Heart left ventricle (tissue), 16 donors: ENCODE measurements at regions not wholly inside any gene's neighbourhood (a gene's known extent, or its start where the extent isn't known, plus 50 kb on each side); places are given as distances from the start of the nearest gene placed in this dataset.

ENCODE experiments used
- ATAC-seq, 4 donors: fragments of 200-7000 bp; cut with Tn5 transposase; one replicate each; pipeline ENCODE4 v1.9.1; 2020 to 2022; ENCODE audit warnings: moderate library complexity in 4 of 4, mild to moderate bottlenecking in 3 of 4, moderate number of reproducible peaks in 1 of 4
- DNase-seq, 5 donors: peaks; one replicate each; pipeline ENCODE4 v3.0.0-alpha.2; 2020
- H3K27ac ChIP-seq, 12 donors: fragments of 200-600 bp; sonication (generic) in 4 of 12; one replicate each; pipeline versions ENCODE4 v1.5.0 to v1.8.0; 2016 to 2022; ENCODE audit warnings: mild to moderate bottlenecking in 2 of 12
- H3K27me3 ChIP-seq, 9 donors: fragments of 200-600 bp; sonication (generic) in 2 of 9; one replicate each; pipeline versions ENCODE4 v1.5.1 to v1.8.0; 2016 to 2022; ENCODE audit warnings: mild to moderate bottlenecking in 3 of 9
- H3K36me3 ChIP-seq, 9 donors: fragments of 200-600 bp; sonication (generic) in 2 of 9; one replicate each; pipeline versions ENCODE4 v1.5.0 to v1.8.0; 2018 to 2022; ENCODE audit warnings: mild to moderate bottlenecking in 2 of 9
- H3K4me1 ChIP-seq, 12 donors: fragments of 200-600 bp; sonication (generic) in 4 of 12; one replicate each; pipeline versions ENCODE4 v1.5.0 to v1.8.0; 2016 to 2022; ENCODE audit warnings: mild to moderate bottlenecking in 3 of 12
- H3K4me3 ChIP-seq, 12 donors: fragments of 200-600 bp; sonication (generic) in 4 of 12; one replicate each; pipeline versions ENCODE4 v1.5.0 to v1.8.0; 2017 to 2022; ENCODE audit warnings: mild to moderate bottlenecking in 9 of 12, moderate library complexity in 4 of 12
- H3K9me3 ChIP-seq, 12 donors: fragments of 200-600 bp; sonication (generic) in 4 of 12; one replicate each; pipeline versions ENCODE4 v1.5.0 to v1.8.0; 2016 to 2022; ENCODE audit warnings: mild to moderate bottlenecking in 1 of 12
- POLR2A ChIP-seq, 2 donors: fragments of 450-650 bp; IDR thresholded peaks; one replicate each; pipeline ENCODE4 v1.6.1; 2017; ENCODE audit warnings: antibody characterized with exemption in 2 of 2, mild to moderate bottlenecking in 2 of 2, moderate library complexity in 2 of 2
- WGBS, 4 donors: extraction: QIAGEN DNeasy Blood & Tissue Kit in 2 of 4; methylation state at CpG; one replicate each; pipeline versions ENCODE4 v1.1.5 to v1.1.7; 2013 to 2018; 5-methylcytosine and 5-hydroxymethylcytosine counted together
- intact Hi-C, 10 donors: fragments of 100-400 bp; cut with DNase I; formaldehyde crosslinking; loops; one replicate each; pipeline versions ENCODE4 v1.11.1 to v1.14.2; 2022
- TF ChIP-seq, protein P1 (sequence below), 12 donors: fragments of 200-600 bp; sonication (generic) in 4 of 12; IDR thresholded peaks; one replicate each; pipeline versions ENCODE4 v1.5.0 to v1.8.0; 2018 to 2022; ENCODE audit warnings: antibody characterized with exemption in 12 of 12, mild to moderate bottlenecking in 5 of 12
- donor health status: ischemic (EF 13 %, LVEDD 7.1; RV severe dilation, severe dysfunction).
- donor health status: healthy with polysubstance abuse.
- donor health status: DM: no; HTN: yes; CAD: no.
- donor health status: DM: no; HTN: no; CAD: no.
- donor health status: ischemic (EF 25% LVEDD 6.9; RV normal size, moderate dysfunction).
- donor health status: ischemic (EF 25% LVEDD 5.7; RV mildly dilated, moderate dysfunction).
- donor health status: healthy.
- donor health status: DM: yes; HTN: yes; CAD: no.
- donor health status: ischemic (EF 35%, LVEDD 5.7; RV mildly dilated, moderate dysfunction).
- donor health status: nonischemic (EF 11% LVEDD 7.7; RV severe dilation, severe dysfunction).
- donor health status: DM: yes; HTN: yes; CAD: no.
- donor health status: PGD.
- donor health status: ischemic (EF 29% LVEDD 5.4; RV normal size, mild dysfunction).
- donor health status: nonischemic (EF 23%, LVEDD 6.1; RV moderate dilation, normal function).

DNA sequence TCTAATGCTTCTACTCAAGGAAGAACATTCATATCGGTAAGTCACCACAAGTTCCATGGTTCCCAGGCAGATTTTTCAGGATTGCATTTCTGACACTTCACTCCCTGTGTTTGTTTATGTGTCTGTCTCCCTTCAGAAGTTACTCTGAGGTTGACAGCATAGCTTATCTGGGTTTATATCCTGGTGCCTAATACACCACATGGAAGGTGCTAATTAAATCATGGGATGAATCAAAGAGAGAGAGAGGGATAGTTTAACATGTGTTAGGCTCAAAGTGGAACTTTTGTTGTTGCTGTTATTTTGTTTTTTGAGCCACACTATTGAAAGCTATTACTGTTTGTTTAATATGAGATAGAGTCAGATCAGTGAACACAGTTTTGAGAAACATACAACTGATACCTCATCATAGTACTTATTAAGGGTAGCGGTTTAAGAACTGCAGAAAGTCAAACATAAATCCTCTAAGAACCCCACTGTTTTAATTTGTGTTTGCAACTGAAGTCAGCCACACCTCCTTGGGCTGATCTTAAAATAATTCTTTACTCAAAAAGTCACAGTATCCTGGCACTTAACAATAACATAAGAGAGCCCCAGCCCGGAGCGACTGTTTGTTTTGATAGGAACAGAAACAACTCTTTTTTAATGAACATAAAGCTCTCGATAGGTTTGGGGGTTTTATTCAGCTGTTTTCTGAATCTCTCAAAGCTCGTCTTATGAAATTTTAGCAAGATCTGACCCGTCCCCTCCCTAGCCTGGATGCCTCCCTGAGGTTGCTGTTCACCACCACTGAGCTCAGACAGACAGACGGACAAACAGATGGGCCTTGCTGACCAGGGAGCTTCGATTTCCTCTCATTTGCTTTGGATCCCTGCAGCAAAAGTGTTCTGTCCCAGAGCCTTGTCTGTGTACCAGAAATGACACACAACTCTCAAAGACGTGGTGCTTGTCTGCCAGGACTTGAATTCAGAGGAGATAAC, 98.3 kb upstream of the MYOCD start:
- Histone ChIP-seq H3K9me3 (no peaks in the 10 kb centered on the region), H3K27ac (peak overlapping the region in 4 of 12 donors; percentile 22 to 46 (median 34)), H3K27me3 (no peaks in the 10 kb centered on the region), H3K4me3 (no peak overlapping the region), H3K4me1 (peaks cover 0 to 24% (median 4%) of the 10 kb centered on the region in 12 donors), H3K36me3 (no peaks in the 10 kb centered on the region)
- TF ChIP-seq, protein P1, sequence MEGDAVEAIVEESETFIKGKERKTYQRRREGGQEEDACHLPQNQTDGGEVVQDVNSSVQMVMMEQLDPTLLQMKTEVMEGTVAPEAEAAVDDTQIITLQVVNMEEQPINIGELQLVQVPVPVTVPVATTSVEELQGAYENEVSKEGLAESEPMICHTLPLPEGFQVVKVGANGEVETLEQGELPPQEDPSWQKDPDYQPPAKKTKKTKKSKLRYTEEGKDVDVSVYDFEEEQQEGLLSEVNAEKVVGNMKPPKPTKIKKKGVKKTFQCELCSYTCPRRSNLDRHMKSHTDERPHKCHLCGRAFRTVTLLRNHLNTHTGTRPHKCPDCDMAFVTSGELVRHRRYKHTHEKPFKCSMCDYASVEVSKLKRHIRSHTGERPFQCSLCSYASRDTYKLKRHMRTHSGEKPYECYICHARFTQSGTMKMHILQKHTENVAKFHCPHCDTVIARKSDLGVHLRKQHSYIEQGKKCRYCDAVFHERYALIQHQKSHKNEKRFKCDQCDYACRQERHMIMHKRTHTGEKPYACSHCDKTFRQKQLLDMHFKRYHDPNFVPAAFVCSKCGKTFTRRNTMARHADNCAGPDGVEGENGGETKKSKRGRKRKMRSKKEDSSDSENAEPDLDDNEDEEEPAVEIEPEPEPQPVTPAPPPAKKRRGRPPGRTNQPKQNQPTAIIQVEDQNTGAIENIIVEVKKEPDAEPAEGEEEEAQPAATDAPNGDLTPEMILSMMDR (IDR thresholded peaks at IDR 0.05): no peak
- no peak for TF ChIP-seq POLR2A (IDR thresholded peaks at IDR 0.05)
- WGBS, 4 donors: 38 to 61% (median 41%) methylated on average over 10 of the region's 10 CpGs
- intact Hi-C loops: no loop called here
- ATAC-seq: peak in 3 of 4 donors; percentile 18 to 29 (median 24)
- no peak for DNase-seq

DNA sequence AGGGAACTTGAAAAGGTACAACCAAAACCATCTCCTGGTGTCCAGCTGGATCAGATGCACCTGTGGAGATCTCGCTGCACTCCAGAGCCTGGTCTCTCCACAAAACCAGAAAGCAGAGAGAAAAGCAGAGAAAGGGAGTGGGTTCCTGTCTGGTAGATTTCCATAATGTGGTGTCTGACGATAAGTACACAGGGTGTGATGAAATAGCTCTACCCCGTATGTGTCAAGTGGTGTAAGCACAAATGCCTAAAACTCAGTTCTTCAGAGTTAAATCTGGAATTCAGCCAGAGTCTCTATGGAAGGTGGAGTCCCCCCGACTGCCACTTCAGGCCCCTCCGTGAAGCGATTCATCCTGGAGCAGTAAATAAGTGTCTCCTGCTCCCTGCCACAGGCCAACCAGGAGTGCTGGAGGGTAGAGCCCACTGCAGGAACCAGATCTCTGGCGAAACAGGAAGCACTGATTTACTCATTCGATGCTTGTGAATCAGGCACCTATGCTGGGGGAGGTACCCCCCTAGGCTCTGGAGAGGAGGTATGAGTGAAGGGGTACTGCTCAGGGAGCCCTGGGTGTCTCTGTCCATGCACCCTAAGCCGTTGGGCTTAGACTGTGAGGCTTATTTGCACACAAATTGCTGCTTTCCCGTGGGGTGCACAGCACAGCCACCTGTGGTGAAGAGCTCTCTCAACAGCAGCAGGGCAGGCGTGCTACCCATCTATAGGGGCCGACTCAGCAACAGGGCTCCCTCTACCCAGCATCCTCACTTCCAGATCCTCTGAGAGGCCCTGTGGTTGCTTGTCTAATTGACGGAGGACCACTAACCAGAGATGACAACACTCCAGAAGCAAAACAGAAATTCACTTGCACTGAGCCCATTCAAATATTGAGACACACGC, 97.1 kb upstream of the MYOCD start:
- TF ChIP-seq POLR2A (IDR thresholded peaks at IDR 0.05): no peak
- TF ChIP-seq, protein P1 (IDR thresholded peaks at IDR 0.05): no peak
- no peak for DNase-seq
- peak in 2 of 4 donors; percentile 29 to 57 for ATAC-seq
- Histone ChIP-seq H3K4me3 (no peak overlapping the region), H3K27me3 (no peaks in the 10 kb centered on the region), H3K9me3 (no peaks in the 10 kb centered on the region), H3K27ac (peak overlapping the region in 1 of 12 donors; percentile 22), H3K4me1 (peaks cover 0 to 24% (median 4%) of the 10 kb centered on the region in 12 donors), H3K36me3 (no peaks in the 10 kb centered on the region)
- WGBS, 4 donors: 62 to 78% (median 67%) methylated on average over 10 to 14 of the region's 14 CpGs
- intact Hi-C loops: no loop called here

DNA sequence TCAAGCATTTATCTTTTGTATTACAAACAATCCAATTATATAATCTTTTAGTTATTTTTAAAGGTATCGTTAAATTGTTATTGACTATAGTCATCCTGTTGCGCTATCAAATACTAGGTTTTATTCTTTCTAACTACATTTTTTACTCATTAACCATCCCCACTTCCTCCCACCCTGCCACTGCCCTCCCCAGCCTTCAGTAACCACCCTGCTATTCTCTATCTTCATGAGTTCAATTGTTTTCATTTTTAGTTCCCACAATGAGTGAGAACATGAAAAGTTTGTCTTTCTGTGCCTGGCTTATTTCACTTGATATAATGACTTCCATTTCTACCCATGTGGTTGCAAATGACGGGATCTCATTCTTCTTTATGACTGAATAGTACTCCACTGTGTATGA, 94.1 kb upstream of the MYOCD start:
- Histone ChIP-seq H3K4me1 (peaks cover 0 to 15% (median 4%) of the 10 kb centered on the region in 12 donors), H3K36me3 (no peaks in the 10 kb centered on the region), H3K9me3 (no peaks in the 10 kb centered on the region), H3K4me3 (no peak overlapping the region), H3K27me3 (no peaks in the 10 kb centered on the region), H3K27ac (no peak overlapping the region)
- ATAC-seq: no peak
- intact Hi-C loops: no loop called here
- 89 to 94% (median 91%) methylated on average over 3 of the region's 3 CpGs for WGBS, 4 donors
- TF ChIP-seq POLR2A (IDR thresholded peaks at IDR 0.05): no peak
- TF ChIP-seq, protein P1 (IDR thresholded peaks at IDR 0.05): no peak
- no peak for DNase-seq

DNA sequence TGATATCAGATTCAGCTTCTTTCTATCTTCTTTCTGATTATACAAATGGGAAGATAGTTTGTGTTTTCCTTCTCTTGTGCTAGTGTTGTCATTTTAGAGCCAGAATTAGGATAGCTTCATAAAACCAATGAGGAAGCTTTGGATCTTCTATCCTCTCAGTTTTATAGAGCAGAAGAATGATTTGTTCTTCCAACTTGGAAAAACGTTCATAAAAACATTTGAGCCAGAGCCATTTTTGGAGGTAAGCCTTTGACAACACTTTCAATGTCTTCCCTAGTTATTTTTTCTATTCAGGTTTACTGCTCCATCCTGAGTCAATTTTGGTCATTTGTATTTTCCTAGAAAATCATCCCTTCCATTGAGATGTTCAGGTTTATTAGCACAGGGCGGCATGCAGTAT, 91.2 kb upstream of the MYOCD start:
- no peaks in the 10 kb centered on the region for H3K36me3 ChIP-seq
- H3K4me3 ChIP-seq: no peak overlapping the region
- ATAC-seq (no peak), DNase-seq (no peak)
- H3K9me3 ChIP-seq: no peaks in the 10 kb centered on the region
- WGBS, 4 donors: 52 to 81% (median 72%) methylated on average over 2 of the region's 2 CpGs
- intact Hi-C loops: no loop called here
- no peaks in the 10 kb centered on the region for H3K27me3 ChIP-seq
- no peak overlapping the region for H3K27ac ChIP-seq
- H3K4me1 ChIP-seq: peaks cover 0 to 9% (median 0%) of the 10 kb centered on the region in 12 donors
- TF ChIP-seq POLR2A (IDR thresholded peaks at IDR 0.05): no peak
- TF ChIP-seq, protein P1 (IDR thresholded peaks at IDR 0.05): no peak
